Mesenchymal stem cell (in vitro differentiated cells and primary cell): ENCODE measurements at regions not wholly inside any gene's neighbourhood (a gene's known extent, or its start where the extent isn't known, plus 50 kb on each side); places are given as distances from the start of the nearest gene placed in this dataset.

ENCODE experiments used
- DNase-seq: peaks from one replicate; pipeline ENCODE4 v3.0.0-alpha.2; 2013
- H2AFZ ChIP-seq: one replicate; pipeline ENCODE4 v1.6.1; 2013; ENCODE audit warnings: low read depth, mild to moderate bottlenecking, control low read depth, inconsistent platforms, low read length, moderate library complexity
- H2AK5ac ChIP-seq: 2 replicates; pipeline ENCODE4 v1.6.1; 2013; ENCODE audit warnings: low read length, moderate library complexity, mild to moderate bottlenecking, inconsistent platforms; ENCODE audit not compliant: severe bottlenecking
- H2BK120ac ChIP-seq: one replicate; pipeline ENCODE4 v1.6.1; 2013; ENCODE audit warnings: low read depth, mild to moderate bottlenecking, inconsistent platforms, low read length, moderate library complexity
- H2BK12ac ChIP-seq, 2 experiments: one replicate each; pipeline ENCODE4 v1.6.1; 2013; ENCODE audit warnings: inconsistent platforms in 2 of 2, low read length in 2 of 2, mild to moderate bottlenecking in 2 of 2, moderate library complexity in 2 of 2, control low read depth in 1 of 2
- H2BK15ac ChIP-seq: one replicate; pipeline ENCODE4 v1.6.1; 2013; ENCODE audit warnings: mild to moderate bottlenecking, low read depth, inconsistent platforms; ENCODE audit not compliant: poor library complexity, severe bottlenecking
- H2BK5ac ChIP-seq: 2 replicates; pipeline ENCODE4 v1.6.1; 2013; ENCODE audit warnings: low read depth, mild to moderate bottlenecking, low read length, control low read depth, inconsistent platforms; ENCODE audit not compliant: poor library complexity, severe bottlenecking
- H3K14ac ChIP-seq, 2 experiments: one replicate each; pipeline ENCODE4 v1.6.1; 2013; ENCODE audit warnings: inconsistent platforms in 2 of 2, low read length in 2 of 2, control low read depth in 1 of 2, mild to moderate bottlenecking in 1 of 2, moderate library complexity in 1 of 2
- H3K18ac ChIP-seq, 2 experiments: one replicate each; pipeline ENCODE4 v1.6.1; 2013; ENCODE audit warnings: inconsistent platforms in 2 of 2, low read length in 2 of 2, control low read depth in 1 of 2, low read depth in 1 of 2, mild to moderate bottlenecking in 1 of 2
- H3K23ac ChIP-seq, 2 experiments: one replicate each; pipeline ENCODE4 v1.6.1; 2013; ENCODE audit warnings: inconsistent platforms in 2 of 2, low read length in 2 of 2, mild to moderate bottlenecking in 2 of 2, moderate library complexity in 2 of 2, control low read depth in 1 of 2
- H3K27ac ChIP-seq: 2 replicates; pipeline ENCODE4 v1.5.1; 2013; ENCODE audit warnings: mild to moderate bottlenecking, moderate library complexity, low read length, control low read depth, inconsistent platforms; ENCODE audit not compliant: poor library complexity, severe bottlenecking
- H3K27me3 ChIP-seq, 2 experiments: 2 replicates each; pipeline versions ENCODE4 v1.6.1 to v1.7.0; 2013; ENCODE audit warnings: low read length in 2 of 2, mild to moderate bottlenecking in 2 of 2, moderate library complexity in 2 of 2, control low read depth in 1 of 2, inconsistent platforms in 1 of 2; ENCODE audit not compliant: control insufficient read depth in 1 of 2, insufficient read depth in 1 of 2
- H3K36me3 ChIP-seq, 2 experiments: 2 replicates each; pipeline versions ENCODE4 v1.6.1 to v1.7.0; 2013; ENCODE audit warnings: low read length in 2 of 2, control low read depth in 1 of 2, inconsistent platforms in 1 of 2, low read depth in 1 of 2, mild to moderate bottlenecking in 1 of 2; ENCODE audit not compliant: insufficient read depth in 2 of 2, control insufficient read depth in 1 of 2
- H3K4ac ChIP-seq, 2 experiments: one replicate each; pipeline ENCODE4 v1.6.1; 2013; ENCODE audit warnings: inconsistent platforms in 2 of 2, low read length in 2 of 2, mild to moderate bottlenecking in 2 of 2, moderate library complexity in 2 of 2, control low read depth in 1 of 2, low read depth in 1 of 2
- H3K4me1 ChIP-seq: 2 replicates; pipeline ENCODE4 v1.6.1; 2013; ENCODE audit warnings: low read depth, low read length, control low read depth; ENCODE audit not compliant: control insufficient read depth, insufficient read depth
- H3K4me2 ChIP-seq: 2 replicates; pipeline ENCODE4 v1.6.1; 2013; ENCODE audit warnings: low read length, mild to moderate bottlenecking, inconsistent platforms; ENCODE audit not compliant: poor library complexity, severe bottlenecking
- H3K4me3 ChIP-seq, 2 experiments: 2 replicates each; pipeline versions ENCODE4 v1.5.1 to v1.7.0; 2013; ENCODE audit warnings: low read length in 2 of 2, mild to moderate bottlenecking in 2 of 2, control low read depth in 1 of 2, low read depth in 1 of 2; ENCODE audit not compliant: insufficient read depth in 1 of 2
- H3K79me1 ChIP-seq: replicated peaks from 2 replicates; pipeline ENCODE4 v1.6.1; 2013; ENCODE audit warnings: mild to moderate bottlenecking, control low read depth, low read length, inconsistent platforms; ENCODE audit not compliant: poor library complexity, severe bottlenecking
- H3K9ac ChIP-seq: 2 replicates; pipeline ENCODE4 v1.7.0; 2013; ENCODE audit warnings: mild to moderate bottlenecking, low read length, moderate library complexity
- H3K9me3 ChIP-seq: 2 replicates; pipeline ENCODE4 v1.7.0; 2013; ENCODE audit warnings: mild to moderate bottlenecking, low read length; ENCODE audit not compliant: control insufficient read depth
- H4K8ac ChIP-seq: one replicate; pipeline ENCODE4 v1.6.1; 2013; ENCODE audit warnings: inconsistent platforms, mild to moderate bottlenecking, low read length, moderate library complexity
- H4K91ac ChIP-seq: one replicate; pipeline ENCODE4 v1.6.1; 2013; ENCODE audit warnings: mild to moderate bottlenecking, low read length, inconsistent platforms
- WGBS: methylation state at CpG from one replicate; pipeline ENCODE4 v1.1.7; 2013; ENCODE audit warnings: mixed read lengths; 5-methylcytosine and 5-hydroxymethylcytosine counted together

GRCh38 chr14:95006479-95006878 lies 150.8 kb downstream of the DICER1 start:
- DNase-seq, result no peak
- H3K4me3 ChIP-seq, result no peak overlapping the region
- H2BK120ac ChIP-seq, result no peak overlapping the region
- no peak overlapping the region for H2AK5ac ChIP-seq
- no peak overlapping the region for H3K23ac ChIP-seq
- H3K27ac ChIP-seq, result no peak overlapping the region
- H3K18ac ChIP-seq, result no peak overlapping the region
- H3K9ac ChIP-seq, result no peak overlapping the region
- no peak overlapping the region for H4K91ac ChIP-seq
- H3K9me3 ChIP-seq, result no peaks in the 10 kb centered on the region
- H3K79me1 ChIP-seq, result no peaks in the 10 kb centered on the region
- no peaks in the 10 kb centered on the region for H3K36me3 ChIP-seq
- no peak overlapping the region for H3K14ac ChIP-seq
- H2BK12ac ChIP-seq, result no peak overlapping the region
- H4K8ac ChIP-seq, result no peak overlapping the region
- WGBS, result 91% methylated on average over 4 of the region's 4 CpGs
- no peaks in the 10 kb centered on the region for H3K4me1 ChIP-seq
- no peak overlapping the region for H3K4me2 ChIP-seq
- no peak overlapping the region for H2AFZ ChIP-seq
- peaks cover 8 to 14% of the 10 kb centered on the region in 2 experiments for H3K27me3 ChIP-seq
- H2BK5ac ChIP-seq, result no peak overlapping the region
- no peak overlapping the region for H3K4ac ChIP-seq
- no peak overlapping the region for H2BK15ac ChIP-seq

DNA sequence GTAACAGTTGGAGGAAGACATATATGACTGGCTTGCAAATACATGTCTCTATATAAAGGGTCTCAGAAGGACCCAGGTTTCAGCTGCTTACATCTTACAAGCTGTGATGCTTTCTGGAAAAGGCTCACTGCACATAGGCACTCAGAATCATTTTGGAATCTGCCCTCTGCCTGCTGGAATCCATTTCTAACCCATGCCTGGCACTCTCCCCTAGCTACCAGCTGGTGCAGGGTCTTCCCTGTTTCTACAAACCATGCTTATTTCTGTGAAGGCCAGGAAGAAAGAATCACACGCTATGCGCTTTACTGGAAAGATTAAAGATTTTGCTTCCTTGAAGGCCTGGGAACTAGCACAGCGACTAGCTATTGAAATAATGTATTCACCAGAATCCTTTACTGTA lies 151.3 kb downstream of the DICER1 start:
- Histone ChIP-seq H2BK15ac (no peak overlapping the region), H3K4me2 (no peak overlapping the region), H2BK12ac (no peak overlapping the region), H3K27me3 (peaks cover 5 to 15% of the 10 kb centered on the region in 2 experiments), H3K4me1 (no peaks in the 10 kb centered on the region), H3K4ac (no peak overlapping the region), H3K9ac (no peak overlapping the region), H3K18ac (no peak overlapping the region), H3K27ac (no peak overlapping the region), H2AK5ac (no peak overlapping the region), H3K14ac (no peak overlapping the region), H2AFZ (no peak overlapping the region), H4K8ac (no peak overlapping the region), H3K4me3 (no peak overlapping the region), H3K36me3 (no peaks in the 10 kb centered on the region), H2BK120ac (no peak overlapping the region), H4K91ac (no peak overlapping the region), H3K9me3 (no peaks in the 10 kb centered on the region), H3K79me1 (no peaks in the 10 kb centered on the region), H2BK5ac (no peak overlapping the region), H3K23ac (no peak overlapping the region)
- DNase-seq, result no peak
- 82% methylated on average over 3 of the region's 3 CpGs for whole genome bisulfite sequencing

- H2BK12ac ChIP-seq, result no peak overlapping the region
- H2AFZ ChIP-seq, result no peak overlapping the region
- no peak overlapping the region for H3K4me3 ChIP-seq
- no peak overlapping the region for H3K23ac ChIP-seq
- no peak overlapping the region for H3K14ac ChIP-seq
- H3K4ac ChIP-seq, result no peak overlapping the region
- no peak overlapping the region for H4K91ac ChIP-seq
- H3K4me2 ChIP-seq, result no peak overlapping the region
- no peaks in the 10 kb centered on the region for H3K4me1 ChIP-seq
- whole genome bisulfite sequencing, result 64% methylated on average over 10 of the region's 11 CpGs
- no peaks in the 10 kb centered on the region for H3K79me1 ChIP-seq
- peaks cover 16 to 21% of the 10 kb centered on the region in 2 experiments for H3K27me3 ChIP-seq
- no peaks in the 10 kb centered on the region for H3K9me3 ChIP-seq
- no peak overlapping the region for H2BK15ac ChIP-seq
- H2AK5ac ChIP-seq, result no peak overlapping the region
- no peak overlapping the region for H3K9ac ChIP-seq
- no peak for DNase-seq
- no peak overlapping the region for H3K18ac ChIP-seq
- H2BK5ac ChIP-seq, result no peak overlapping the region
- no peak overlapping the region for H3K27ac ChIP-seq
- no peak overlapping the region for H4K8ac ChIP-seq
- H3K36me3 ChIP-seq, result no peaks in the 10 kb centered on the region
- H2BK120ac ChIP-seq, result no peak overlapping the region
Measured at GRCh38 chr14:95003099-95003960, 154.0 kb downstream of the DICER1 start.

GRCh38 chr14:94998685-94999084 lies 158.6 kb downstream of the DICER1 start:
- no peaks in the 10 kb centered on the region for H3K4me1 ChIP-seq
- no peak overlapping the region for H2BK120ac ChIP-seq
- no peak overlapping the region for H3K9ac ChIP-seq
- H3K27ac ChIP-seq, result no peak overlapping the region
- H2BK15ac ChIP-seq, result no peak overlapping the region
- no peak overlapping the region for H3K14ac ChIP-seq
- H3K27me3 ChIP-seq, result peaks cover 25 to 32% of the 10 kb centered on the region in 2 experiments
- H2BK12ac ChIP-seq, result no peak overlapping the region
- H3K36me3 ChIP-seq, result no peaks in the 10 kb centered on the region
- no peaks in the 10 kb centered on the region for H3K79me1 ChIP-seq
- no peak overlapping the region for H4K91ac ChIP-seq
- H3K4ac ChIP-seq, result no peak overlapping the region
- no peaks in the 10 kb centered on the region for H3K9me3 ChIP-seq
- no peak overlapping the region for H3K4me3 ChIP-seq
- WGBS, result 43% methylated on average over 10 of the region's 10 CpGs
- no peak overlapping the region for H3K23ac ChIP-seq
- no peak overlapping the region for H2AK5ac ChIP-seq
- H3K18ac ChIP-seq, result no peak overlapping the region
- no peak for DNase-seq
- no peak overlapping the region for H4K8ac ChIP-seq
- no peak overlapping the region for H2BK5ac ChIP-seq
- H2AFZ ChIP-seq, result no peak overlapping the region
- H3K4me2 ChIP-seq, result no peak overlapping the region
